ENCODE measurements at regions not wholly inside any gene's neighbourhood (a gene's known extent, or its start where the extent isn't known, plus 50 kb on each side); places are given as distances from the start of the nearest gene placed in this dataset.

- TF ChIP-seq CTCF (CRISPR knock-in tag; IDR thresholded peaks at IDR 0.05) (no peak), NFYB (CRISPR knock-in tag; IDR thresholded peaks at IDR 0.05) (no peak), SMC3 (IDR thresholded peaks at IDR 0.05; ENCODE audit: low read length) (no peak), ZNF446 (CRISPR knock-in tag; IDR thresholded peaks at IDR 0.05) (no peak)
These were observed 62.8 kb downstream of the FAM241B start for GRCh38 chr10:69692891-69693290.
